Thoracic aorta (tissue), 2 donors: ENCODE measurements at regions not wholly inside any gene's neighbourhood (a gene's known extent, or its start where the extent isn't known, plus 50 kb on each side); places are given as distances from the start of the nearest gene placed in this dataset.

Source experiments
- ATAC-seq: fragments of 150-250 bp; one replicate; pipeline ENCODE4 v1.8.0; 2017; ENCODE audit warnings: low read depth; ENCODE audit not compliant: insufficient number of reproducible peaks, low FRiP score
- DNase-seq: peaks from one replicate; pipeline ENCODE4 v3.0.0-alpha.2; 2020; ENCODE audit warnings: low spot score
- H3K27ac ChIP-seq, 2 donors: fragments of 200-600 bp; sonication (generic); 1 replicate in 1 of 2; 2 replicates in 1 of 2; pipeline ENCODE4 v1.5.1; 2016; ENCODE audit warnings: mild to moderate bottlenecking in 2 of 2, moderate library complexity in 2 of 2
- H3K27me3 ChIP-seq: fragments of 200-600 bp; sonication (generic); replicated peaks from 2 replicates; pipeline ENCODE4 v1.6.0; 2016; ENCODE audit warnings: mild to moderate bottlenecking; ENCODE audit not compliant: insufficient read depth
- H3K36me3 ChIP-seq: fragments of 200-600 bp; sonication (generic); one replicate; pipeline ENCODE4 v1.5.1; 2016
- H3K4me1 ChIP-seq, 2 donors: fragments of 200-600 bp; sonication (generic); 1 replicate in 1 of 2; 2 replicates in 1 of 2; pipeline versions ENCODE4 v1.5.1 to v1.6.0; 2016; ENCODE audit warnings: low read depth in 2 of 2, mild to moderate bottlenecking in 1 of 2; ENCODE audit not compliant: control insufficient read depth in 1 of 2
- H3K4me3 ChIP-seq: fragments of 200-600 bp; sonication (generic); 2 replicates; pipeline ENCODE4 v1.5.1; 2016; ENCODE audit warnings: mild to moderate bottlenecking
- H3K9me3 ChIP-seq: fragments of 200-600 bp; sonication (generic); 2 replicates; pipeline ENCODE4 v1.5.1; 2016
- CTCF ChIP-seq: fragments of 200-600 bp; sonication (generic); IDR thresholded peaks from one replicate; pipeline ENCODE4 v1.5.1; 2019; ENCODE audit warnings: antibody characterized with exemption

GRCh38 chr6:105564121-105564902 lies 161.4 kb upstream of the PREP start:
- no peaks in the 10 kb centered on the region for H3K36me3 ChIP-seq
- DNase-seq, result no peak
- H3K4me3 ChIP-seq, result no peak overlapping the region
- no peaks in the 10 kb centered on the region for H3K4me1 ChIP-seq
- H3K9me3 ChIP-seq, result no peaks in the 10 kb centered on the region
- no peaks in the 10 kb centered on the region for H3K27me3 ChIP-seq
- TF ChIP-seq CTCF, result no peak
- no peak overlapping the region for H3K27ac ChIP-seq
- no peak for ATAC-seq

GRCh38 chr6:105562027-105562426 lies 159.1 kb upstream of the PREP start:
- no peak overlapping the region for H3K27ac ChIP-seq
- no peak for TF ChIP-seq CTCF

GRCh38 chr6:105561486-105561885 lies 158.6 kb upstream of the PREP start:
- no peaks in the 10 kb centered on the region for H3K36me3 ChIP-seq

More at GRCh38 chr6:105562027-105562426, 159.1 kb upstream of the PREP start:
- H3K9me3 ChIP-seq, result no peaks in the 10 kb centered on the region
- DNase-seq (no peak), ATAC-seq (no peak)
- H3K4me1 ChIP-seq, result no peaks in the 10 kb centered on the region
- H3K4me3 ChIP-seq, result no peak overlapping the region
- H3K36me3 ChIP-seq, result no peaks in the 10 kb centered on the region
- H3K27me3 ChIP-seq, result no peaks in the 10 kb centered on the region

GRCh38 chr6:105560611-105561066 lies 157.8 kb upstream of the PREP start:
- TF ChIP-seq CTCF, result no peak

More at GRCh38 chr6:105561486-105561885, 158.6 kb upstream of the PREP start:
- no peak for DNase-seq
- H3K4me3 ChIP-seq, result no peak overlapping the region
- no peaks in the 10 kb centered on the region for H3K4me1 ChIP-seq
- no peaks in the 10 kb centered on the region for H3K27me3 ChIP-seq
- ATAC-seq, result no peak
- H3K9me3 ChIP-seq, result no peaks in the 10 kb centered on the region
- TF ChIP-seq CTCF, result no peak
- H3K27ac ChIP-seq, result no peak overlapping the region

GRCh38 chr6:105557291-105557690 lies 154.4 kb upstream of the PREP start:
- H3K27me3 ChIP-seq, result no peaks in the 10 kb centered on the region
- no peak for TF ChIP-seq CTCF
- no peak for DNase-seq
- H3K4me1 ChIP-seq, result no peaks in the 10 kb centered on the region
- no peak overlapping the region for H3K4me3 ChIP-seq
- no peaks in the 10 kb centered on the region for H3K9me3 ChIP-seq
- H3K27ac ChIP-seq, result no peak overlapping the region
- no peak for ATAC-seq
- no peaks in the 10 kb centered on the region for H3K36me3 ChIP-seq

More at GRCh38 chr6:105560611-105561066, 157.8 kb upstream of the PREP start:
- no peaks in the 10 kb centered on the region for H3K4me1 ChIP-seq
- H3K9me3 ChIP-seq, result no peaks in the 10 kb centered on the region
- no peak overlapping the region for H3K4me3 ChIP-seq
- H3K27me3 ChIP-seq, result no peaks in the 10 kb centered on the region
- H3K36me3 ChIP-seq, result no peaks in the 10 kb centered on the region
- H3K27ac ChIP-seq, result no peak overlapping the region
- DNase-seq (no peak), ATAC-seq (no peak)
